GM21717 (cell line): ENCODE measurements at regions not wholly inside any gene's neighbourhood (a gene's known extent, or its start where the extent isn't known, plus 50 kb on each side); places are given as distances from the start of the nearest gene placed in this dataset.

Source experiments
- ATAC-seq: cut with Tn5 transposase; IDR thresholded peaks from one replicate; pipeline ENCODE4 v1.9.1; 2021; ENCODE audit warnings: mild to moderate bottlenecking, moderate library complexity; ENCODE audit not compliant: unreplicated experiment

- no peak for ATAC-seq
Measured at GRCh38 chr12:66903782-66904396, 225.0 kb upstream of the GRIP1 start.

DNA sequence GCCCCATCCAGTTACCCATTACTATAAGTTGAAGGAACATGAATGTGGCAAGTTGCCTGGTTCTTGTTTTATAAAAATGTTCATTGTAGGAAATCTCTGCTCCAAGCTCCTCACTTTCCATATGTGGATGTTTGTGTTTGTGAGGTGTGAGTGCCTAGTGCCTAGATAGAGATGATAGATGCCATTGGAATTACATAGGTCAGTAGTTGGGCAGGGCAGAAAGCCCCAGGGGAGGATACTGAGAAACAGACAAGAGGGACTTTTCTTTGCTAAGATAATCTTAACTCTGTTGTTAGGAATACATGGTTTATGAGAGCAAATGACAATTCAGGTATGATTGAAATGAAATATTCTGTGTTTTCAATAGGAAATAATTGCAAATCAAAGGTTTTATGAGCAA, 226.3 kb upstream of the GRIP1 start:
- no peak for ATAC-seq

DNA sequence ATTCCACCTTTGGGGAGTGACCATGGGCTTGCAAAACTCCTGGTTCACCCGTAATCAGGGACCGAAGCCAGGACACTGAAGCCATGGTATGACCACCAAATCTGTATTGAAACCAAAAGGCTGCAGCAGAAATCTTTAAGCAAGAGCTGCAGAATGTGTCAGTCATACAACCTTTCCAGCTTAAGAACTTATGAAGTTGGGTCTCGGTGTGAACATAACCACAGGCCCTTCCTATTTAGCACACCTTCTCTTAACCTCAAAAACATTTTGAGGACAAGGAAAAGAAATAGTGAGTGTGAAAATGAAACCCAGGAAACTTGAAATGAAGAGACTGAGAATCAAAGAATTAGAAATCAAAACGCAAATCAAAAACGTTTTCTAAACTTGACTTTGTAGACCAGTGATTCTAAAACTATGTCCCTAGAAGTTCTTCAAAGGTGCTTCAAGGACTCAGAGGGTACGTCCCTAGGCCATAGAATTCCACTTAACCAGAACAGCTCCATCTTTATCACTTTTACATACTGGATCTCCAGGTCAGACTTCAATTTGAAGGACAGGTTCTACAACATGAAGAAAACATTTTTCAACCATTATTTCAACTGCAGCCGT, 231.6 kb upstream of the GRIP1 start:
- no peak for ATAC-seq

DNA sequence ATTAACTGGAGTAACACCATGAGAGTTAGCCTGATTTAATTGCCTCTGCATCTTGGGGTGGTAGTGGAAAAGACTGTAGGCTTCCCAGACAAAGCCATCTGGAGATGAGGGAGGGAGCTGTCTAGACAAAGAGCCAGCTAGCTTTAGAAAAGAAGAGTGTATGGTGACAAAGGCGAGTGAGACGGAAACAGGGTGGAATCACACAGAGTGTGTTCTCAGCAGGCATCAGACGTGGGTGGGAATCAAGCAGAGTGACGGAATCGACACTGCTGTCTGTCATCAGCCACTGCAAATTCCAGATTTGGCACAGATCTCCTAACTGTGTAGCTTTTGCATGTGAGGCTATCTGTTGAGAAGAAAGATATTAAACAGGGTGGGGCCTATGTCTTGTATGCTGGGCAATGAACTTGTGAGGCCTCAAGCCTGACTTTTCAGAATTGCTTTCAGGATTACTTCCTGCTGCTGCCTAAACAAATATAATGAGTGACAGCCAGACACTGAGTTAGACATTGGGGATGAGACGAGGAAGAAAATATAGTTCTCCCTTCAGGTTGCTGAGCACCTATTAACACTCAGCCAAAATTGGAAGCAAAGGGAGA, 236.5 kb upstream of the GRIP1 start:
- ATAC-seq, result no peak

DNA sequence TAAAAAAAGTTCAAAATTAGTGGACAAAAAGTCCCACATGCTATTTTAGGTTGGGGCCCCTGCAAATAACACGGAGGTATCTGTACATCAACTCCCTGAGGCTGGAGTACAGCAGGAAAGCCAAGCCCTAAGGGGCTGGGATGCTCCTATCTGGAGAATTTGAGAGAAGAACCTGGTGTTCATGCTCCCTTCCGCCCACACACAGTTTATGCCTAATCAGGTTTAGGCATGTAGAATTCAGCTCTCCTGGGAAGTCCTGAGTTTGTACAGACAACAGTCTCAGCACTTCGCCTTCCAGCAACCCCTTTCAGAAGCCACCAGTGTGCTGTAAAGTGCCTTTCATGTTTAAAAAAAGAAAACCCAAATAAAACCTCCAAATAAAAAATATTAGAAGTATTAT, 237.3 kb upstream of the GRIP1 start:
- no peak for ATAC-seq

GRCh38 chr12:66919466-66919865, 240.6 kb upstream of the GRIP1 start:
- ATAC-seq, result no peak

DNA sequence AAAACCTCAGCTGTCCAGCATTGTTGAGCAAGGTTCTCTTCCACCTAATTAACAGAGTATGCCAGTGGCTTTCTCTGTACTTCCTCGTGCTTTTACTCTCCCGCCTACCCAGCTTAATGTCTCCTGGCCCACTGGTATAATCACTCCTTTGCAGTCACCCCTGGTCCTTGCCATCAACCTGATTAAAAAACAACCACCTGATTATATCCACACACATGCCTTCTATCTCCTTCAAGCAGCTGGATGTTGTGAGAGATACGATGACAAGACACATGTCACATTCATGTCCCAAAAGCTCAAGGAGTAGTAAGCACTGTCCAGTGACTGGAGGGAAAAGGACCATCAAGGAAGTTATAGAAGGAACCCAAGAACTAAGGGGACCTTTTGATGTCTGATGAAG, 241.3 kb upstream of the GRIP1 start:
- ATAC-seq, result no peak

- no peak for ATAC-seq
Measured at GRCh38 chr12:66921151-66921550, 242.3 kb upstream of the GRIP1 start.

- ATAC-seq, result no peak
Measured at GRCh38 chr12:66925083-66925482, 246.2 kb upstream of the GRIP1 start.

GRCh38 chr12:66929121-66929520, 250.2 kb upstream of the GRIP1 start:
- no peak for ATAC-seq

GRCh38 chr12:66931091-66931490, 252.2 kb upstream of the GRIP1 start:
- ATAC-seq, result no peak

- ATAC-seq, result no peak
Measured at GRCh38 chr12:66932126-66932525, 253.2 kb upstream of the GRIP1 start.

DNA sequence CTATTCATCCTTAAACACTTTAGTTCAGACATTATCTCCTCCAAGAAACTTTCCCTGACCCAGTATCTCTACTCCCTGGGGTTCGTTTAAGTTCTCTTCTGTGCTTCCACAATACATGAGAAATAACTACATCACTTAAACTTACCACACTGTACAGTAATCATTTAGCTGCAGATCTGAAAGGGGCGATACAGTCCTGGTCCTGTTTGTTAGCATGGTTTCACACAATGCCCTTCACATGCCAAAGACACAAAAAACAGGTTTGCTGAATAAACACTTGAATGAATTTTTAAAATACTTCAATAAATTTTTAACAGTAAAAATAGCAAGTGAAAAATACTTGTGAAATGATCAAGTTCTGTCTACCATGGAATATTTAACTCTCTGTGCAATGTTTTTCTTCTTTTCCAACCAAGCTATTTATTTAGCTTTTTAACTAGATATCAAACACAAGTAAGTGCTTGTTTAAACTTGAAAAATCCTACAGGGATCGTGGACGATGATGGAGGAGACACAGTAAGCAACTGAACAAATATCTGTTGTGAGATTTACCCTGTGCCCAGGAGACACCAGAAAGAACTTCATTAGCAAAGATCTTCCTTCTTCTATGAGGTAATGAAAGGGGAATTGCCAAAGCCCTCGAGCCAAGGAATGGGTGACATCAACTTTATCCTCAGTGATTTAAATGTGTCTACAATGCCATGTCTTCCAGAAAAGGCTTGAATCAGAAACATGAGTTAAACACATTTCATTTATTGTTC, 255.6 kb upstream of the GRIP1 start:
- ATAC-seq, result no peak

DNA sequence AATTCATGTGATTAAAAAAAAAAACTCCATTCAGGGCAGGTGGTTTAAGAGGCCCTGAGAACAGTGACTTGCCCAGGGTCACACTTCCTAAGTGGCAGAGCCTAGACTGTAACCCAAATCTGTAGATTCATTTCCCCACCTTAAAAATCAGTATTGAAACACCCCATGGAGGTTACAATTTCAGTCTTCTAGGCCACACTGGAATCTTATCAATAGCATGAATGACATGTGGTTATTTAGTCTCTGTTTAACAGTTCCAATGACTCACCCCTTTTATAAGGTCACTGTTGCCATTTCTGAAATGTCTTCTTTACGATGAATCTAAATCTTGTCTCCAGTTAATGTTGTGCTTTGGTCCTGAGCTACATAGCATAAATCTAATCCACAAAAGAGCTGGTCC, 262.3 kb upstream of the GRIP1 start:
- no peak for ATAC-seq

DNA sequence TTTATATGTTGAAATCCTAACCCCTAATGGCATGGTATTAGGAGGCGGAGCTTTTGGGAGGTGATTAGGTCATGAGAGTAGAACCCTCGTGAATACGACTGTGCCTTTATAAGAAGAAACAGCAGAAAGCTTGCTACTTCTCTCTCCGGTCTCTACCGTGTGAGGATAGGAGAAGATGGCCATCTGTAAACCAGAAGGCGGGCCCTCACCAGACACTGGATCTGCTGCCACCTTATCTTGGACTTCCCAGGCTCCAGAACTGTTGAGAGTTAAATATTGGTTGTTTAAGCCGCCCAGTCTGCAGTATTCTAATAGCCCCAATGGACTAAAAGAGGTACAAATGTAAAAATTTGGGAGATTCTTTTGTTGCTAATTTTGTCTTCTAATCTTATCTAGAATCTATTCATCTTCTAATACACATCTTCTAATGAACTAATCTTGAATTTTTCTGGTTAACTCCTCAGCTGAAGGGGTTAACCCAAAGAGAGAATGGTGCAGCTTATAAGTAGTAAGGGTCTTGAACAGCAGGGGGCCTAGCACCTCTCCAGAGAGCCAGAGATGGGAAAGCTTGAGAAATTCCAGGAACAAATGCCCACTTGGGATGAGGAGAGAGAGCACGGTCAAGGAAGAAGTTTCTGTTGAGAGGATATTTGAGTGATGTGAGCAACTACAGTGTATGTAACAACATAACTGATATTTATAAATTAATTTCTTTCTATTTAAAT, 264.0 kb upstream of the GRIP1 start:
- no peak for ATAC-seq

- no peak for ATAC-seq
Measured at GRCh38 chr12:66944365-66944764, 265.5 kb upstream of the GRIP1 start.

- ATAC-seq, result no peak
Measured at GRCh38 chr12:66945189-66945817, 266.4 kb upstream of the GRIP1 start.

DNA sequence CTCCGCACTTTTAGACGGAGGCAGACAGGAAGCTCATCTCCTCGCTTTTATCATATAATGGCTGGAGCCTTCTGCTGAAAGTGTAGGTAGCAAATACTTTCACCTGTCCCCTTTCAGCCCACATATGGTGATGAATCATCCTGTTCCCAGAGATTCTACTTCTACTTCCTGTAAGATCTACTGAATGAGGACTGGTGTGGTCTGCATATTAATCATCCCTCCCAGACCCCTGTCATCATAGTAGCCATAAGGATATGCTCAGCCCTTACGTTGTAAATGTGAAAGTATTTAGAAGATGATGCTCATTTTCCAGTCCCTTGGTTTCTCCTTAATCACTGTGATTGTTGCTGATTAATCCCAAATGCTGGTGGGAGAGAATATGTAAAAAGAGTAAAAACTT, 268.2 kb upstream of the GRIP1 start:
- ATAC-seq, result no peak

- ATAC-seq, result no peak
Measured at GRCh38 chr12:66952668-66953067, 273.8 kb upstream of the GRIP1 start.

DNA sequence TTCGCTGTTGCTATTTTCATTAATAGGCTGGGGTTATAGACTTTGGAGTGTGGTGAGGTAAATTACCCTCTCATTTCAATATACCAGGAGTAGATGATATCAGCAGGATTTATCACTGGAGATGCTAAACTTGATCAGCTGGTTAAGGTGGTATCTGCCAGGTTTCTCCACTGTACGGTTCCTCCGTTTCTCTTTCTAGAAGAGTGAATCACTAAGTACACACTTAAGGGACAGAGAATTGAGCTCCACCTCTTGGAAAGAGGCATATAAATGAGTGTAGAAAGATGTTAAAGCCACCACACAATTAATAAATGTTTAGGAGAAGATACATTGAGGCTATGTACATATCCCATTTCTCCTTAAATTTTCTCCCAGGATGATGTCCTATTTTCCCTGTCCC, 277.4 kb upstream of the GRIP1 start:
- no peak for ATAC-seq

GRCh38 chr12:66959276-66959675, 280.4 kb upstream of the GRIP1 start:
- no peak for ATAC-seq
